Transverse colon (tissue), 4 donors: ENCODE measurements at regions not wholly inside any gene's neighbourhood (a gene's known extent, or its start where the extent isn't known, plus 50 kb on each side); places are given as distances from the start of the nearest gene placed in this dataset.

Experiments used
- DNase-seq: peaks from one replicate; pipeline ENCODE4 v3.0.0-alpha.2; 2019
- H3K27ac ChIP-seq, 4 donors: fragments of 200-600 bp; sonication (generic); 2 replicates each; pipeline ENCODE4 v1.5.1; 2016 to 2018; ENCODE audit warnings: inconsistent platforms in 4 of 4
- H3K27me3 ChIP-seq: fragments of 200-600 bp; sonication (generic); 2 replicates; pipeline ENCODE4 v1.5.1; 2017; ENCODE audit warnings: inconsistent platforms
- H3K36me3 ChIP-seq, 4 donors: fragments of 200-600 bp; sonication (generic); 2 replicates each; pipeline ENCODE4 v1.5.1; 2017 to 2019; ENCODE audit warnings: inconsistent platforms in 4 of 4
- H3K4me1 ChIP-seq, 4 donors: fragments of 200-600 bp; sonication (generic); 2 replicates each; pipeline ENCODE4 v1.5.1; 2017 to 2020; ENCODE audit warnings: inconsistent platforms in 4 of 4
- H3K4me3 ChIP-seq, 4 donors: fragments of 200-600 bp; sonication (generic); 1 replicate in 1 of 4; 2 replicates in 3 of 4; pipeline versions ENCODE4 v1.5.1 to v1.6.1; 2017 to 2019; ENCODE audit warnings: inconsistent platforms in 4 of 4
- H3K9me3 ChIP-seq, 2 donors: fragments of 200-600 bp; sonication (generic); 2 replicates each; pipeline ENCODE4 v1.5.1; 2017 to 2019; ENCODE audit warnings: inconsistent platforms in 2 of 2
- CTCF ChIP-seq, 5 experiments: fragments of 200-600 bp in 3 of 5; fragments of 450-650 bp in 2 of 5; sonication (generic) in 3 of 5; IDR thresholded peaks; 1 replicate in 2 of 5; 2 replicates in 3 of 5; pipeline ENCODE4 v1.5.1; 2016 to 2017; ENCODE audit warnings: antibody characterized with exemption in 5 of 5, inconsistent platforms in 3 of 5, mild to moderate bottlenecking in 2 of 5, moderate library complexity in 1 of 5
- EP300 ChIP-seq: sonication (generic); formaldehyde crosslinking; IDR thresholded peaks from one replicate; pipeline ENCODE4 v1.6.1; 2017; ENCODE audit warnings: antibody characterized with exemption, low read depth
- POLR2A ChIP-seq: fragments of 450-650 bp; IDR thresholded peaks from one replicate; pipeline ENCODE4 v1.6.1; 2016; ENCODE audit warnings: antibody characterized with exemption, mild to moderate bottlenecking, moderate library complexity
- POLR2AphosphoS5 ChIP-seq, 3 donors: sonication (generic); formaldehyde crosslinking; IDR thresholded peaks; one replicate each; pipeline ENCODE4 v1.6.1; 2016; ENCODE audit warnings: antibody characterized with exemption in 3 of 3
- WGBS, 2 donors: methylation state at CpG; one replicate each; pipeline ENCODE4 v1.1.5; 2018; ENCODE audit warnings: low coverage in 1 of 2; 5-methylcytosine and 5-hydroxymethylcytosine counted together
- in situ Hi-C, 4 donors: fragments of 200-750 bp; cut with MboI; loops; one replicate each; pipeline versions ENCODE4 v1.15.0 to v1.15.1; 2017; ENCODE audit warnings: low sequenced_read_pairs in 3 of 4, low pct_ligation_motif_present in 1 of 4, low pct_unique_long_range_greater_than_20kb in 1 of 4
- intact Hi-C: fragments of 100-400 bp; cut with DNase I; formaldehyde crosslinking; loops from one replicate; pipeline ENCODE4 v1.15.1; 2023; ENCODE audit warnings: low total_unique reads

GRCh38 chr13:111512707-111513106 lies 192.3 kb downstream of the TEX29 start:
- no peak for DNase-seq
- H3K9me3 ChIP-seq = no peaks in the 10 kb centered on the region
- H3K27ac ChIP-seq = no peak overlapping the region
- intact Hi-C loops (no loop called here), in situ Hi-C loops (no loop called here)
- H3K4me3 ChIP-seq = no peak overlapping the region
- no peaks in the 10 kb centered on the region for H3K4me1 ChIP-seq
- 75 to 82% methylated on average over 4 to 13 of the region's 13 CpGs for WGBS, 2 donors
- H3K36me3 ChIP-seq = no peaks in the 10 kb centered on the region
- peaks cover 7% of the 10 kb centered on the region for H3K27me3 ChIP-seq
- TF ChIP-seq CTCF (IDR thresholded peaks at IDR 0.05) (no peak), POLR2AphosphoS5 (IDR thresholded peaks at IDR 0.05) (no peak), EP300 (no peak), POLR2A (no peak)

GRCh38 chr13:111513766-111514609 lies 193.5 kb downstream of the TEX29 start:
- in situ Hi-C loops = no loop called here
- intact Hi-C loops = no loop called here
- H3K36me3 ChIP-seq = no peaks in the 10 kb centered on the region
- no peaks in the 10 kb centered on the region for H3K4me1 ChIP-seq
- no peak for DNase-seq
- no peak overlapping the region for H3K4me3 ChIP-seq
- peaks cover 7% of the 10 kb centered on the region for H3K27me3 ChIP-seq
- no peaks in the 10 kb centered on the region for H3K9me3 ChIP-seq
- TF ChIP-seq POLR2AphosphoS5 (IDR thresholded peaks at IDR 0.05) (no peak), POLR2A (no peak), EP300 (no peak), CTCF (IDR thresholded peaks at IDR 0.05) (no peak)
- WGBS, 2 donors = 70 to 79% methylated on average over 2 to 31 of the region's 31 CpGs
- H3K27ac ChIP-seq = no peak overlapping the region

- in situ Hi-C loops = no loop called here
- intact Hi-C loops = no loop called here
- H3K36me3 ChIP-seq = no peaks in the 10 kb centered on the region
- peaks cover 7% of the 10 kb centered on the region for H3K27me3 ChIP-seq
- H3K9me3 ChIP-seq = no peaks in the 10 kb centered on the region
- TF ChIP-seq POLR2AphosphoS5 (IDR thresholded peaks at IDR 0.05) (no peak), POLR2A (no peak), EP300 (no peak)
- H3K4me1 ChIP-seq = no peaks in the 10 kb centered on the region
- H3K27ac ChIP-seq = no peak overlapping the region
- H3K4me3 ChIP-seq = no peak overlapping the region
- DNase-seq = no peak
- WGBS, 2 donors = 64 to 100% methylated on average over 1 to 24 of the region's 24 CpGs
Observed at GRCh38 chr13:111514610-111515306, 194.3 kb downstream of the TEX29 start.

GRCh38 chr13:111515307-111515617 lies 194.8 kb downstream of the TEX29 start:
- Histone ChIP-seq H3K36me3 (no peaks in the 10 kb centered on the region), H3K27ac (no peak overlapping the region), H3K4me3 (no peak overlapping the region), H3K4me1 (no peaks in the 10 kb centered on the region), H3K27me3 (peaks cover 7% of the 10 kb centered on the region), H3K9me3 (no peaks in the 10 kb centered on the region)
- TF ChIP-seq EP300 (no peak), POLR2A (no peak), POLR2AphosphoS5 (IDR thresholded peaks at IDR 0.05) (no peak), CTCF (IDR thresholded peaks at IDR 0.05) (no peak)
- WGBS, 2 donors = 30 to 64% methylated on average over 2 to 3 of the region's 3 CpGs
- no peak for DNase-seq
- intact Hi-C loops (no loop called here), in situ Hi-C loops (no loop called here)
